ENCODE measurements at regions not wholly inside any gene's neighbourhood (a gene's known extent, or its start where the extent isn't known, plus 50 kb on each side); places are given as distances from the start of the nearest gene placed in this dataset.

GRCh38 chr20:22324505-22324904 lies 259.9 kb downstream of the FOXA2 start:
- no peaks in the 10 kb centered on the region for H3K36me3 ChIP-seq
- no peak for TF ChIP-seq CTCF (IDR thresholded peaks at IDR 0.05; ENCODE audit: low read depth, low read length)
- H3K27me3 ChIP-seq (ENCODE audit: insufficient read depth, low read depth, severe bottlenecking): peaks cover 49% of the 10 kb centered on the region
- no peak overlapping the region for H3K27ac ChIP-seq
- DNase-seq: no peak
- H3K9me3 ChIP-seq (ENCODE audit: severe bottlenecking): no peaks in the 10 kb centered on the region
- no peak overlapping the region for H3K4me3 ChIP-seq (ENCODE audit: low read depth, low read length)

- H3K9me3 ChIP-seq (ENCODE audit: severe bottlenecking): no peaks in the 10 kb centered on the region
- H3K4me3 ChIP-seq (ENCODE audit: low read depth, low read length): no peak overlapping the region
- peaks cover 49% of the 10 kb centered on the region for H3K27me3 ChIP-seq (ENCODE audit: insufficient read depth, low read depth, severe bottlenecking)
- H3K27ac ChIP-seq: no peak overlapping the region
- DNase-seq: no peak
- H3K36me3 ChIP-seq: no peaks in the 10 kb centered on the region
- TF ChIP-seq CTCF (IDR thresholded peaks at IDR 0.05; ENCODE audit: low read depth, low read length): no peak
Measured at GRCh38 chr20:22322513-22322912, 261.9 kb downstream of the FOXA2 start.

- Histone ChIP-seq H3K27ac (no peak overlapping the region), H3K4me3 (ENCODE audit: low read depth, low read length) (no peak overlapping the region), H3K27me3 (ENCODE audit: insufficient read depth, low read depth, severe bottlenecking) (peaks cover 56% of the 10 kb centered on the region), H3K9me3 (ENCODE audit: severe bottlenecking) (no peaks in the 10 kb centered on the region), H3K36me3 (no peaks in the 10 kb centered on the region)
- TF ChIP-seq CTCF (IDR thresholded peaks at IDR 0.05; ENCODE audit: low read depth, low read length): no peak
- no peak for DNase-seq
Measured at GRCh38 chr20:22321191-22321590, 263.2 kb downstream of the FOXA2 start.

- Histone ChIP-seq H3K27me3 (ENCODE audit: insufficient read depth, low read depth, severe bottlenecking) (peaks cover 62% of the 10 kb centered on the region), H3K4me3 (ENCODE audit: low read depth, low read length) (no peak overlapping the region), H3K27ac (no peak overlapping the region), H3K36me3 (no peaks in the 10 kb centered on the region), H3K9me3 (ENCODE audit: severe bottlenecking) (no peaks in the 10 kb centered on the region)
- TF ChIP-seq CTCF (IDR thresholded peaks at IDR 0.05; ENCODE audit: low read depth, low read length): no peak
- DNase-seq: no peak
Measured at GRCh38 chr20:22320245-22320915, 264.0 kb downstream of the FOXA2 start.

GRCh38 chr20:22315771-22316170 lies 268.6 kb downstream of the FOXA2 start:
- no peak for TF ChIP-seq CTCF (IDR thresholded peaks at IDR 0.05; ENCODE audit: low read depth, low read length)
- Histone ChIP-seq H3K4me3 (ENCODE audit: low read depth, low read length) (no peak overlapping the region), H3K9me3 (ENCODE audit: severe bottlenecking) (no peaks in the 10 kb centered on the region), H3K36me3 (no peaks in the 10 kb centered on the region), H3K27me3 (ENCODE audit: insufficient read depth, low read depth, severe bottlenecking) (peaks cover 64% of the 10 kb centered on the region), H3K27ac (no peak overlapping the region)
- no peak for DNase-seq

- Histone ChIP-seq H3K9me3 (ENCODE audit: severe bottlenecking) (no peaks in the 10 kb centered on the region), H3K27ac (no peak overlapping the region), H3K36me3 (no peaks in the 10 kb centered on the region), H3K4me3 (ENCODE audit: low read depth, low read length) (no peak overlapping the region), H3K27me3 (ENCODE audit: insufficient read depth, low read depth, severe bottlenecking) (peaks cover 67% of the 10 kb centered on the region)
- TF ChIP-seq CTCF (IDR thresholded peaks at IDR 0.05; ENCODE audit: low read depth, low read length): no peak
- no peak for DNase-seq
Measured at GRCh38 chr20:22315073-22315472, 269.3 kb downstream of the FOXA2 start.

Data from WERI-Rb-1 (cell line).